ENCODE measurements at regions not wholly inside any gene's neighbourhood (a gene's known extent, or its start where the extent isn't known, plus 50 kb on each side); places are given as distances from the start of the nearest gene placed in this dataset.

DNA sequence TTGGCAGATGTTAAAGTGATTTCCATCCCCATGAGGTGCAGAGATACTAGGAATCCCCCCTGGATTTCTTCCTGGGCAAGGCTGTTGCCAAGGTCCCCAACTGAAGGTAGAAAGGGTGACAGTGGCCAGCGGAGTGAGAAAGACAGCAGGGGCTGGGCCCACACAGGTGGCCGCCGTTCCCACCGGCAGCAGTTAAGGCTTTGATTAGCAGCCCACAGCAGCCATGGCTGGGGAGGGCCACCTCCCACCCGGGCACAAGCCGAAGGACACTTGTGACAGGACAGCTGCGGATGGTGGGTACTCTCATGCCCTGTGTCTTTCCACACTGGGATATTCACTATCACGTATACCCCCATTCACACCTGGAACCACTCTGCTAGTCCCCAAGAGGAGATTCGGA is 63.9 kb upstream of the CDYL start:
- POLR2A ChIA-PET: no interaction called here
- DNase-seq (ENCODE audit: extremely low spot score): no peak
- TF ChIP-seq, protein P1, sequence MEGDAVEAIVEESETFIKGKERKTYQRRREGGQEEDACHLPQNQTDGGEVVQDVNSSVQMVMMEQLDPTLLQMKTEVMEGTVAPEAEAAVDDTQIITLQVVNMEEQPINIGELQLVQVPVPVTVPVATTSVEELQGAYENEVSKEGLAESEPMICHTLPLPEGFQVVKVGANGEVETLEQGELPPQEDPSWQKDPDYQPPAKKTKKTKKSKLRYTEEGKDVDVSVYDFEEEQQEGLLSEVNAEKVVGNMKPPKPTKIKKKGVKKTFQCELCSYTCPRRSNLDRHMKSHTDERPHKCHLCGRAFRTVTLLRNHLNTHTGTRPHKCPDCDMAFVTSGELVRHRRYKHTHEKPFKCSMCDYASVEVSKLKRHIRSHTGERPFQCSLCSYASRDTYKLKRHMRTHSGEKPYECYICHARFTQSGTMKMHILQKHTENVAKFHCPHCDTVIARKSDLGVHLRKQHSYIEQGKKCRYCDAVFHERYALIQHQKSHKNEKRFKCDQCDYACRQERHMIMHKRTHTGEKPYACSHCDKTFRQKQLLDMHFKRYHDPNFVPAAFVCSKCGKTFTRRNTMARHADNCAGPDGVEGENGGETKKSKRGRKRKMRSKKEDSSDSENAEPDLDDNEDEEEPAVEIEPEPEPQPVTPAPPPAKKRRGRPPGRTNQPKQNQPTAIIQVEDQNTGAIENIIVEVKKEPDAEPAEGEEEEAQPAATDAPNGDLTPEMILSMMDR (IDR thresholded peaks at IDR 0.05; ENCODE audit: control extremely low read depth, extremely low read depth, low read depth, missing control alignments): no peak
- CTCF ChIA-PET: no interaction called here

- CTCF ChIA-PET: no interaction called here
- POLR2A ChIA-PET: no interaction called here
- TF ChIP-seq, protein P1 (IDR thresholded peaks at IDR 0.05; ENCODE audit: control extremely low read depth, extremely low read depth, low read depth, missing control alignments): no peak
- no peak for DNase-seq (ENCODE audit: extremely low spot score)
Measured at GRCh38 chr6:4707011-4707410, 69.2 kb upstream of the CDYL start.

GRCh38 chr6:4705809-4706208 is 70.4 kb upstream of the CDYL start:
- CTCF ChIA-PET: no interaction called here
- POLR2A ChIA-PET: no interaction called here
- DNase-seq (ENCODE audit: extremely low spot score): no peak
- TF ChIP-seq, protein P1 (IDR thresholded peaks at IDR 0.05; ENCODE audit: control extremely low read depth, extremely low read depth, low read depth, missing control alignments): no peak

GRCh38 chr6:4703382-4703781 is 72.8 kb upstream of the CDYL start:
- ChIA-PET POLR2A (no interaction called here), CTCF (no interaction called here)
- TF ChIP-seq, protein P1 (IDR thresholded peaks at IDR 0.05; ENCODE audit: control extremely low read depth, extremely low read depth, low read depth, missing control alignments): no peak
- DNase-seq (ENCODE audit: extremely low spot score): no peak

- CTCF ChIA-PET: no interaction called here
- no peak for DNase-seq (ENCODE audit: extremely low spot score)
- TF ChIP-seq, protein P1 (IDR thresholded peaks at IDR 0.05; ENCODE audit: control extremely low read depth, extremely low read depth, low read depth, missing control alignments): no peak
- POLR2A ChIA-PET: no interaction called here
Measured at GRCh38 chr6:4698901-4699659, 77.1 kb upstream of the CDYL start.

DNA sequence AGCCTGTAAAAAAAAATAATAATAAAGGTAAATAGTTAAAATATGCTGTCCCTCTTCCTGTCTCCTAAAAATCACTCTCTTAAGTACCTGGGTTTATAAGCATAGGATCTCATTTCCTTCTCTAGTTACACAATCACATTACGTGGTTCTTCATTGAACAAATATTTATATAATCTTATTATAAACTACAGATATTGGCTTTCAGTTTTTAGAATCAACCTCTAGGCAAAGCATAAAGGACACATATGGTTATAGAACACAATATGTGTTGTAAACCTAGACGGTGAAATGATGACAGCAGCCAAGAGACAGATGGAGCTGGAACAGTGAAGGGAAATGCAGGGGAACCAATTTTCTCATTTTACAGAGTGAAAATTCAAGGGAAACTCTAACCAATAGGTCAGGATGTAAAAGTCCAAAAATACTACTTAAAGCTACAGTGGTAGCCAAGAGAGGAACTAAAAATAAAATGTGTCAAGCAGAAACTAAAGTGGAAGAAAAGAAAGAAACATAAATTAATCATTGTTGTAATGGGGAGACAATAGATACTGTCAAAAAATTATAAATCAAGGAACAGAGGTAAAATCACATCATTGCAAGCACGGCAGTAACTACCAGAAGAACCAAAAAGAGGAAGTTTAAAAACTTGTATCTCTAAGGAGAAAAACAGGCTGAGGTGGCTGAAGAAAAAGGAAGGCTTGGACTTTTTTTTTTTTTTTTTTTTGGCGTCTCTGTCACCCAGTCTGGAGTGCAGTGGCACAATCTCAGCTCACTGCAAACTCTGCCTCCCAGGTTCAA is 82.8 kb upstream of the CDYL start:
- TF ChIP-seq, protein P1 (IDR thresholded peaks at IDR 0.05; ENCODE audit: control extremely low read depth, extremely low read depth, low read depth, missing control alignments): no peak
- no peak for DNase-seq (ENCODE audit: extremely low spot score)
- CTCF ChIA-PET: interaction anchor here (0.6 kb wide), 1 partner anchor 134 kb away, joined by 3 read pairs; no protein-coding TSS in a partner anchor
- POLR2A ChIA-PET: no interaction called here

Data from GM10248 (cell line).